Hematopoietic multipotent progenitor cell treated with erythropoietin and hydrocortisone succinate and interleukin-3 and kit ligand, for 8 days (in vitro differentiated cells): ENCODE measurements at regions not wholly inside any gene's neighbourhood (a gene's known extent, or its start where the extent isn't known, plus 50 kb on each side); places are given as distances from the start of the nearest gene placed in this dataset.

Experiments
- DNase-seq: peaks from one replicate; pipeline ENCODE4 v3.0.0-alpha.2; 2015

GRCh38 chr9:79287708-79288290 is 284.0 kb upstream of the TLE4 start:
- DNase-seq: no peak

DNA sequence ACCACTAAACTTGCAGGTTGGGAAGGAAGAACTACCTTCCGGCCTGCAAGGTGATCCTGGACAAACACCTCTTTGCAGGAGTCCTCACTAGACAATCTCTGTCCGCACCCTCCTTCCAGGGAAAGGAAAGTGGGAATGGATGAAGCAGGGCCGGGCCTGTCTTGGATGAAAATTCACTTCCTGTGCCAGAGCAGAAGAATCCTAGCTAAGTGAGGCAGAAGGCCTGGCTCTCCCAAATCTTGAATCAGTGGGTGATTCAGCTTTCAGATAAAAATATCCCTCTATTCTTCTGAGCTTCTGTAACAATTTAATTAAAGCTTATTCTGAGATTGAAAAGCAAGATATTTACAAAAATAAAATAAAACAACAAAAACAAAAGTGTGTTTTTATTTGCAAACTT is 281.9 kb upstream of the TLE4 start:
- DNase-seq: no peak

GRCh38 chr9:79292731-79293280 is 279.0 kb upstream of the TLE4 start:
- no peak for DNase-seq

DNA sequence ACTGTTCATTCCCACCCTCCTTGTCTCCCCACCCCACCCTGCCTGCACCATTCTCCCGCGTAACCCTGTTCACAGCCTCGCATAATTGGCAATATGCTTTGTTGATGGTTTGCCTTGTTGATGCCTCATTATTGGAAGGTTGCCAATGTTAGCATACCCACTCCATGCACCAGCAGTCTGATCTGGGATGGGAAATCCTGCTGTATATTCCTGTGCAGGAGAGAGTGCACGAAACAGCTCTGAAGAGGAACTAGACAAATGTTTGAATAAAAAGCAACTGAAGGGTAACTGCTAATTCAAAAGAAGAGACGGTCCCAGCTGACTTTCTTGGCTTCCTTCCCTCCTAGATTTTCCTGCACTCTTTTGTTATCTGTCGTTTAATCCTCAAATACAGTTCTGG is 271.7 kb upstream of the TLE4 start:
- no peak for DNase-seq

GRCh38 chr9:79301085-79301484 is 270.7 kb upstream of the TLE4 start:
- no peak for DNase-seq

DNA sequence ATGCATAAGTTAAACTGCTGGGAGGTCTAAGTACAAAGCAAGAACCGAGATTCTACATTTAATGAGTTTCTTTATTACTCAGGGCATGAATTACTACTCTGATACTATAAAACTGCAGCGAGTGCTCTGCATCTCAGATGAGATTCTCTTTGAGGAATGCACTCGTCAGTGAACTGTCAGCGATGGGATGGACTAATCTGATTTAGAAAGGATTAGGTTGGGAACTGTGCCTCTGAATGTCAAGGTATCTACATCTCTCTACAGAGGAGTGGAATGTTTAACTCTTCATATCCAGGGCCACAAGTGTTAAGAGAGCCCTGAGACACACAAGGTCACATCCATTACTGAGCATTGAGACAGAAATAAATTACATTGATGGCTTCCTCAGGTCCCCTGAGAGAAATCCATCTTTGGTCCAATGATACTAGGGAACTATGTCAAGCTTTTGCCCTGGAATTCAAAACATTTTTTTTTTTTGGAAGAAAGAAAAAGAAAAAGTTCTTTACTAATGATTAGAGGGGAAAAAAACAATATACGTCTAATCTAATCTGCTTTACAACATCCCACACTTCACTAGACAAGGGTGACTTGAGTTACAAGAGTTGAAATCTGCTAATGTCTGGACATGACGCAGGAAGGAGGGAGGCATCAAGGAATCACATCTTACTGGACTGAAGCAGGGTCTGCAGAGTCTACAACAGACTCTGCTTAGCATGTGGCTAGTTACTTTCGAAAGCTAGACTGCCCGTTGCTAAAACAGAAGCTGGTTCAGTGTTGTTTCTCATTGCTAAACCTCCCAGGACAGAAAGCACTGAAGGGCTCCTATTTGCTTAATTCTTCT is 270.0 kb upstream of the TLE4 start:
- DNase-seq: no peak

DNA sequence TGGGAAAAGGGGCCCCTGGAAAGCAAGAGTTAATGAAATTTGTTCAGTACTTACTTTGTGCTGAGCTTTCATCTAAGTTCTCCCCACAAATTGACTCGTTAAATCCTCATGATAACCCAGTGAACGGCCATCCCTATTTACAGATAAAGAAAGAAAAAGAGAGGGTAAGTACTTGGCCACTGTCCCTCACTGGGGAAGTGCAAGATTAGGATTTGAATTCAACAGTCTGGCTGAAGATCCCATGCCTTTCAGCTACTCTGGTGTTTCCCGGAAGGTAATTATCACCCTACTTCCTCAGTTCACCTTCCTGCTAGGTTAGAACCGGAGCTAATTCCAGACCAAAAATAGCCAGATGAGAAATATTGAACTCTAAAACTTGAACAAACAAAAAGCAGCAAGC is 269.2 kb upstream of the TLE4 start:
- DNase-seq: no peak

DNA sequence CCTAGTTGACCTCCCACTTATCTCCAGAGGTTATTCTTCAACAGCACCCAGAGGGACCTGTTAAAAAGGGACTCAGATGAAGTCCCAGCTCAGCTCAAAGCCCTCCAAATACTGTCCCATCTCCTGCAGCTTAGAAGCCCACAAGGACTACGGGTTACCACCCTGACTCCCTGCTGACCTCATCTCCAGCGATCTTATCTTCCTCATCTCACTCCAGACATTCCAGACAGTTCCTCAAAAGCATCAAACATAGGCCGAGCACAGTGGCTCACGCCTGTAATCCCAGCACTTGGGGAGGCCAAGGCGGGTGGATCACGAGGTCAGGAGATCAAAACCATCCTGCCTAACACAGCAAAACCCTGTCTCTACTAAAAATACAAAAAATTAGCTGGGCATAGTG is 263.8 kb upstream of the TLE4 start:
- no peak for DNase-seq

- DNase-seq: no peak
These were observed 258.9 kb upstream of the TLE4 start for GRCh38 chr9:79312686-79313421.

DNA sequence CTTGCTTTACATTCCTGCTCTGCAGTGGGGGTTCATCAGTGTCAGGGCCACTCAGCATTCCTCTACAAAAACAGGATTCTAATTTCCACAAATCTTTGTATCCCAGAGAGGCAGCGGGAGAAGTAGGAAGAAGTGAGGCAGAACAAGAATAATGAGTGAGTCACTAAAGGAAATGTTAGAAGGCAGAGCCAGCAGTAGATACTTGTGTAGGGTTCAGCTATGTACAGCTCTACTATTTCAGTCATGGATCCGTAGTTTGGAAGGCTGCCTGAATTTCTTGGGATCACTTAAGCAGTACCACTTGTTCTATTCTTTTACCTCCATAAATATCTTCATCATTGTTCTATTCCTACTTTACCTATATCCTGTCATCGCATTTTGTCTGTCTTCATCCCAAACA is 246.3 kb upstream of the TLE4 start:
- DNase-seq: no peak

DNA sequence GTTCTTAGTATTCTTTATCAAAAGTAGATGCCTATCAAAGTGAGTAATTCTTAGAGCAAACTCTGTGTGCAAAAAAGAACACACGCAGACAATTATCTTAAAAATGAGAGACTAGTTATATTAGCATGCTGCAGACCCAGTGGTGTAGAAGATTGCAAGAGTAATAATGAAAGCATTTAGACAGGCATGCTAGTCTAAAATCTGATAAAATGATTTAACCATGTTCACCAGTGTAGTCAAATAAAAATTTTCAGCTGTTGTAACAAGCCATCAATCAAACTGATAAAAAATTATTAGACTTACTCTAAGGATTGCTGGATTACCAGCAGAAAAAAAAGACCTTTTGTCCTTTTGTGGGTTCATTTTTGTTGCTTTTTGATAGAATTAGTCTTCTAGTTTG is 241.9 kb upstream of the TLE4 start:
- no peak for DNase-seq

GRCh38 chr9:79334001-79334400 is 237.8 kb upstream of the TLE4 start:
- DNase-seq: no peak

DNA sequence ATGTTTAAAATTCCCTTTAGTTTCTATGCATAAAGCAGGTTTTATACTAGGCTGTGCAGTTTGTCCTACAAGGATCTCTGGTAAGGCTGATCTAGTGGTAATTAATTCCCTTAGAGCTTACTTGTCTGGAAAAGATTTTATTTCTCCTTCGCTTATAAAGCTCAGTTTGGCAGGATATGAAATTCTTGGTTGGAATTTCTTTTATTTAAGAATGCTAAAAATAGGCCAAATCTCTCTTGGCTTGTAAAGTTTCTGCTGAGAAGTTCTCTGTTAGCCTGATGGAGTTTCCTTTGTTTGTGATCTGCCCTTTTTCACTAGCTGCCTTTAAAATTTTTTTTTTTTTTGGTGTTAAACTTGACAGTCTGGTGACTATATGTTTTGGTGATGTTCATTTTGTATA is 237.1 kb upstream of the TLE4 start:
- DNase-seq: no peak

DNA sequence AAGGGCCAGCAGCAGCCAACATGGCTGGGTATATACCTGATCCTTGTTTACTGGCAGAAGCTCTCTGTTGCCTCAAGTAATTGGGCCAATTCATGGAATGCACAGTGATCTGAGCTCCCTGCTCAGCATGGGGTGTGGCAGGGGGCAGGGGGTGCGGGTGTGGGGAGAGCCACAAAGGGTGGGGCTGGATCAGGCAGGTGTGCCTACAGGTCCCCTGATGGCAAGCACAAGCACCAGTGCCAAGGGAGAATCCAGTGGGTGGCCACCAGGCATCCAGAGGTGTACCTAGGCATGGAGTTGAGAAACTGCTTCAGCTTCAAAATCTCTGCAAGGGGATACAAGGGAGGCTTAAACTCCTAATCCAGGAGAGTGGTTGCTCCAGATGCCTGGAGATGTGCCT is 235.8 kb upstream of the TLE4 start:
- no peak for DNase-seq

DNA sequence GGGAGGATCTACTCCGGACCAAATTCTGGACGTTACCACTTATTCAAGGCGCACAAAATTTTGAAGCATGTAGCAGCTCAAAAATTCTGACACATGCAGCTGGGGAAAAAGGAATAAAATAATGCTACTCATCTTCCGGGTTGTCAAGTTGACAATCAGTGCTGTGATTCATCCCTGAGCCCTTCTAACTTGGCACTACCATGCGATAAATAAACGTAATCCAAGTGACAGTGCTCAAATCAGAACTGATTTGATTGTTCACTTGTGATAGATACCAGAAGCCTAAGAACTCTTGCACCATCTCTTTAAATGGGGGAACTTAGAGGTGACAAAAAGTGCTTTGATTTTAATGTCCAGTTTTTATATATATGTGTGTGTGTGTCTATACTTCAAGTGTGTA is 230.2 kb upstream of the TLE4 start:
- no peak for DNase-seq

- no peak for DNase-seq
These were observed 225.3 kb upstream of the TLE4 start for GRCh38 chr9:79346350-79347020.

DNA sequence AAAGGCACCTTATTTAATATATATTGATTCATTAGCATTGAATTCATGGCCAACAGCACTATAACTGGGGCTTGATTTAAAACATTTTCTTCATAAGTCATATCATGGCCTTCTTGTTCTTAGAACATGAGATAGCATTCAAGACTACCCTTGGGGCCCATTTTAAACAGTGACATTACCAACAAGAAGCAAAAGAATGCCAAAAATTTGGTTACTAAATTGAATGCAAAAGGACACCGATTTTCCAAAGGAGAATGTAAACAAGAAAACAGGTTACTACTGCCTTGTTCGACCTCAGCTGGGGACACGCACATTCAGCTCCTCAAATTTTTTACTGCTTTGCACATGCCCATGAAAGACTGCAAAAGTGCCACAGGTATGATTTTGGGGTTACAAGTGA is 219.4 kb upstream of the TLE4 start:
- DNase-seq: no peak

GRCh38 chr9:79353856-79354520 is 217.8 kb upstream of the TLE4 start:
- no peak for DNase-seq

DNA sequence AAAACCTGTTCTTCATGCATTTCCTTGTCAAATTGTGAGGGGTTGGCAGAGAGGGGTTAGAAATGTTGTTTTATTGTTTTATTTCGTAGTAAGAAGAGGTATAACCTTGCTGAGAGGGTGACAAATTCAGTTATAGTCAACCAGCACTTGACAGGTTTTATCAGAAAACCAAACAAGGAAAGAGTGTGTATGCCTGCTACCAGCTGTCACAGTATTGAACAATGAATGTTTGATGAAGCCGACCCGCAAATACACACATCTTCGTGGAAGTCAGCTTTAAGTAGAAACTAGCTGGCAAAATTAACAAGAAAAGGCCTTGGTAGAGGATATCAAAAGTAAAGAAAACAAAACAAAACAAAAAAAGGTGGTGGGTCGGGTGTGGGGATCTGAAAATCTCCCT is 214.6 kb upstream of the TLE4 start:
- no peak for DNase-seq

DNA sequence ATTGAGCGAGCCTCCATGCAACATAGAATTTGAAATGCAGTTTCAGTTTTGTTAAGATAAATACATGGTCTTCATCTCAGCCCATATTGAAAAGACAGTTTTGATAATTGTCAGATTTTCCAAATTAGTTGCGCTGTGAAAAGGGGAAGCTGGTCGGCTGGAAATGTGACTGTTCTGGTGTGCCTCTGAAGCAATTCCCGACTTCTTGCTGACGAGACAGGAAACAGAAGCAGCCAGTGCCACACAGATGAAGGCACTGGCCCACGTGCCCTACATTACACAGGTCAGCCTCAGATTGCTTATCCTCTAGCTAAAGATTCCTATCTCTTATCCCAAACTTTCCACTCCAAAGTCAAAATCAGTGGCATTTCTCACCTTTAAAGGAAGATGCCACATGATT is 214.1 kb upstream of the TLE4 start:
- DNase-seq: no peak

GRCh38 chr9:79360387-79361347 is 211.1 kb upstream of the TLE4 start:
- no peak for DNase-seq
